ENCODE measurements at regions not wholly inside any gene's neighbourhood (a gene's known extent, or its start where the extent isn't known, plus 50 kb on each side); places are given as distances from the start of the nearest gene placed in this dataset.

- no peak for TF ChIP-seq CTCF (IDR thresholded peaks at IDR 0.05; ENCODE audit: extremely low read depth, insufficient read depth, missing control alignments)
- DNase-seq (ENCODE audit: low spot score), result no peak
- in situ Hi-C loops (cut with MboI; ENCODE audit: low pct_unique_long_range_greater_than_20kb, low sequenced_read_pairs, unreplicated experiment), result no loop called here
Observed at GRCh38 chr3:160112481-160112880, 112.7 kb upstream of the C3orf80 start.

- TF ChIP-seq CTCF (IDR thresholded peaks at IDR 0.05; ENCODE audit: extremely low read depth, insufficient read depth, missing control alignments), result no peak
- in situ Hi-C loops (cut with MboI; ENCODE audit: low pct_unique_long_range_greater_than_20kb, low sequenced_read_pairs, unreplicated experiment), result no loop called here
- DNase-seq (ENCODE audit: low spot score), result no peak
Observed at GRCh38 chr3:160112996-160113395, 112.2 kb upstream of the C3orf80 start.

- DNase-seq (ENCODE audit: low spot score), result no peak
- TF ChIP-seq CTCF (IDR thresholded peaks at IDR 0.05; ENCODE audit: extremely low read depth, insufficient read depth, missing control alignments), result no peak
- in situ Hi-C loops (cut with MboI; ENCODE audit: low pct_unique_long_range_greater_than_20kb, low sequenced_read_pairs, unreplicated experiment), result no loop called here
Observed at GRCh38 chr3:160114355-160114995, 110.7 kb upstream of the C3orf80 start.

- DNase-seq (ENCODE audit: low spot score), result no peak
- no peak for TF ChIP-seq CTCF (IDR thresholded peaks at IDR 0.05; ENCODE audit: extremely low read depth, insufficient read depth, missing control alignments)
- in situ Hi-C loops (cut with MboI; ENCODE audit: low pct_unique_long_range_greater_than_20kb, low sequenced_read_pairs, unreplicated experiment), result no loop called here
Observed at GRCh38 chr3:160115387-160115786, 109.8 kb upstream of the C3orf80 start.

- no peak for DNase-seq (ENCODE audit: low spot score)
- TF ChIP-seq CTCF (IDR thresholded peaks at IDR 0.05; ENCODE audit: extremely low read depth, insufficient read depth, missing control alignments), result no peak
- in situ Hi-C loops (cut with MboI; ENCODE audit: low pct_unique_long_range_greater_than_20kb, low sequenced_read_pairs, unreplicated experiment), result no loop called here
Observed at GRCh38 chr3:160124224-160124623, 101.0 kb upstream of the C3orf80 start.

GRCh38 chr3:160125258-160125657 is 100.0 kb upstream of the C3orf80 start:
- no peak for TF ChIP-seq CTCF (IDR thresholded peaks at IDR 0.05; ENCODE audit: extremely low read depth, insufficient read depth, missing control alignments)
- DNase-seq (ENCODE audit: low spot score), result no peak
- in situ Hi-C loops (cut with MboI; ENCODE audit: low pct_unique_long_range_greater_than_20kb, low sequenced_read_pairs, unreplicated experiment), result no loop called here
